Mesenchymal stem cell (in vitro differentiated cells and primary cell): ENCODE measurements at regions not wholly inside any gene's neighbourhood (a gene's known extent, or its start where the extent isn't known, plus 50 kb on each side); places are given as distances from the start of the nearest gene placed in this dataset.

ENCODE experiments used
- DNase-seq: peaks from one replicate; pipeline ENCODE4 v3.0.0-alpha.2; 2013
- H2AFZ ChIP-seq: one replicate; pipeline ENCODE4 v1.6.1; 2013; ENCODE audit warnings: low read depth, mild to moderate bottlenecking, control low read depth, inconsistent platforms, low read length, moderate library complexity
- H2AK5ac ChIP-seq: 2 replicates; pipeline ENCODE4 v1.6.1; 2013; ENCODE audit warnings: low read length, moderate library complexity, mild to moderate bottlenecking, inconsistent platforms; ENCODE audit not compliant: severe bottlenecking
- H2BK120ac ChIP-seq: one replicate; pipeline ENCODE4 v1.6.1; 2013; ENCODE audit warnings: low read depth, mild to moderate bottlenecking, inconsistent platforms, low read length, moderate library complexity
- H2BK12ac ChIP-seq, 2 experiments: one replicate each; pipeline ENCODE4 v1.6.1; 2013; ENCODE audit warnings: inconsistent platforms in 2 of 2, low read length in 2 of 2, mild to moderate bottlenecking in 2 of 2, moderate library complexity in 2 of 2, control low read depth in 1 of 2
- H2BK15ac ChIP-seq: one replicate; pipeline ENCODE4 v1.6.1; 2013; ENCODE audit warnings: mild to moderate bottlenecking, low read depth, inconsistent platforms; ENCODE audit not compliant: poor library complexity, severe bottlenecking
- H2BK5ac ChIP-seq: 2 replicates; pipeline ENCODE4 v1.6.1; 2013; ENCODE audit warnings: low read depth, mild to moderate bottlenecking, low read length, control low read depth, inconsistent platforms; ENCODE audit not compliant: poor library complexity, severe bottlenecking
- H3K14ac ChIP-seq, 2 experiments: one replicate each; pipeline ENCODE4 v1.6.1; 2013; ENCODE audit warnings: inconsistent platforms in 2 of 2, low read length in 2 of 2, control low read depth in 1 of 2, mild to moderate bottlenecking in 1 of 2, moderate library complexity in 1 of 2
- H3K18ac ChIP-seq, 2 experiments: one replicate each; pipeline ENCODE4 v1.6.1; 2013; ENCODE audit warnings: inconsistent platforms in 2 of 2, low read length in 2 of 2, control low read depth in 1 of 2, low read depth in 1 of 2, mild to moderate bottlenecking in 1 of 2
- H3K23ac ChIP-seq, 2 experiments: one replicate each; pipeline ENCODE4 v1.6.1; 2013; ENCODE audit warnings: inconsistent platforms in 2 of 2, low read length in 2 of 2, mild to moderate bottlenecking in 2 of 2, moderate library complexity in 2 of 2, control low read depth in 1 of 2
- H3K27ac ChIP-seq: 2 replicates; pipeline ENCODE4 v1.5.1; 2013; ENCODE audit warnings: mild to moderate bottlenecking, moderate library complexity, low read length, control low read depth, inconsistent platforms; ENCODE audit not compliant: poor library complexity, severe bottlenecking
- H3K27me3 ChIP-seq, 2 experiments: 2 replicates each; pipeline versions ENCODE4 v1.6.1 to v1.7.0; 2013; ENCODE audit warnings: low read length in 2 of 2, mild to moderate bottlenecking in 2 of 2, moderate library complexity in 2 of 2, control low read depth in 1 of 2, inconsistent platforms in 1 of 2; ENCODE audit not compliant: control insufficient read depth in 1 of 2, insufficient read depth in 1 of 2
- H3K36me3 ChIP-seq, 2 experiments: 2 replicates each; pipeline versions ENCODE4 v1.6.1 to v1.7.0; 2013; ENCODE audit warnings: low read length in 2 of 2, control low read depth in 1 of 2, inconsistent platforms in 1 of 2, low read depth in 1 of 2, mild to moderate bottlenecking in 1 of 2; ENCODE audit not compliant: insufficient read depth in 2 of 2, control insufficient read depth in 1 of 2
- H3K4ac ChIP-seq, 2 experiments: one replicate each; pipeline ENCODE4 v1.6.1; 2013; ENCODE audit warnings: inconsistent platforms in 2 of 2, low read length in 2 of 2, mild to moderate bottlenecking in 2 of 2, moderate library complexity in 2 of 2, control low read depth in 1 of 2, low read depth in 1 of 2
- H3K4me1 ChIP-seq: 2 replicates; pipeline ENCODE4 v1.6.1; 2013; ENCODE audit warnings: low read depth, low read length, control low read depth; ENCODE audit not compliant: control insufficient read depth, insufficient read depth
- H3K4me2 ChIP-seq: 2 replicates; pipeline ENCODE4 v1.6.1; 2013; ENCODE audit warnings: low read length, mild to moderate bottlenecking, inconsistent platforms; ENCODE audit not compliant: poor library complexity, severe bottlenecking
- H3K4me3 ChIP-seq, 2 experiments: 2 replicates each; pipeline versions ENCODE4 v1.5.1 to v1.7.0; 2013; ENCODE audit warnings: low read length in 2 of 2, mild to moderate bottlenecking in 2 of 2, control low read depth in 1 of 2, low read depth in 1 of 2; ENCODE audit not compliant: insufficient read depth in 1 of 2
- H3K79me1 ChIP-seq: replicated peaks from 2 replicates; pipeline ENCODE4 v1.6.1; 2013; ENCODE audit warnings: mild to moderate bottlenecking, control low read depth, low read length, inconsistent platforms; ENCODE audit not compliant: poor library complexity, severe bottlenecking
- H3K9ac ChIP-seq: 2 replicates; pipeline ENCODE4 v1.7.0; 2013; ENCODE audit warnings: mild to moderate bottlenecking, low read length, moderate library complexity
- H3K9me3 ChIP-seq: 2 replicates; pipeline ENCODE4 v1.7.0; 2013; ENCODE audit warnings: mild to moderate bottlenecking, low read length; ENCODE audit not compliant: control insufficient read depth
- H4K8ac ChIP-seq: one replicate; pipeline ENCODE4 v1.6.1; 2013; ENCODE audit warnings: inconsistent platforms, mild to moderate bottlenecking, low read length, moderate library complexity
- H4K91ac ChIP-seq: one replicate; pipeline ENCODE4 v1.6.1; 2013; ENCODE audit warnings: mild to moderate bottlenecking, low read length, inconsistent platforms
- WGBS: methylation state at CpG from one replicate; pipeline ENCODE4 v1.1.7; 2013; ENCODE audit warnings: mixed read lengths; 5-methylcytosine and 5-hydroxymethylcytosine counted together

DNA sequence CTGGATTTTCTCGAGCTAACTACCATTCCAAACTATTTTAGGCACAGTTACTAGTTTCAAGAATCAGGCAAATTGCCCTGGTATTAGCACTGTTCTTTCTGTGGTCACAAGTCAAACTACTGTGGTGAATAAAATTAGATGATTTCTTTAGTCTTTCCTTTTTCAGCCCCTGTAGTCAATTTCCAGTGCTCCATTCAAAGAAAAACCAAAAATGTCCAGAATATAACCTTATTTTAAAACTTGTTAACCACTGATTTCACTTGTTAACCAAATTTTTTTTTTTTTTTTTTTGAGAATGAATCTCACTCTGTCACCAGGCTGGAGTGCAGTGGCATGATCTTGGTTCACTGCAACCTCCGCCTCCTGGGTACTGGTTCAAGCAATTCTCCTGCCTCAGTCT is 50.6 kb upstream of the USPL1 start:
- Histone ChIP-seq H2BK15ac (no peak overlapping the region), H3K79me1 (peaks cover 2% of the 10 kb centered on the region), H3K23ac (no peak overlapping the region), H4K8ac (no peak overlapping the region), H3K4me3 (no peak overlapping the region), H3K18ac (no peak overlapping the region), H3K4me2 (no peak overlapping the region), H3K27ac (no peak overlapping the region), H3K9ac (no peak overlapping the region), H3K27me3 (no peaks in the 10 kb centered on the region), H3K9me3 (no peaks in the 10 kb centered on the region), H3K36me3 (no peaks in the 10 kb centered on the region), H4K91ac (no peak overlapping the region), H3K4ac (no peak overlapping the region), H2AFZ (no peak overlapping the region), H3K14ac (no peak overlapping the region), H3K4me1 (peaks cover 2% of the 10 kb centered on the region), H2BK120ac (no peak overlapping the region), H2AK5ac (no peak overlapping the region), H2BK5ac (no peak overlapping the region), H2BK12ac (no peak overlapping the region)
- WGBS = 93% methylated on average over 2 of the region's 2 CpGs
- no peak for DNase-seq
